SK-N-SH treated with all-trans-retinoic acid at 6 μM for 48 hours (cell line): ENCODE measurements at regions not wholly inside any gene's neighbourhood (a gene's known extent, or its start where the extent isn't known, plus 50 kb on each side); places are given as distances from the start of the nearest gene placed in this dataset.

Experiments
- ATAC-seq: fragments of 200-7000 bp; cut with Tn5 transposase; 3 replicates; pipeline ENCODE4 v1.9.1; 2020; ENCODE audit warnings: mild to moderate bottlenecking, moderate library complexity
- ARNTL ChIP-seq: fragments of 450-650 bp; formaldehyde crosslinking; IDR thresholded peaks from 2 replicates; pipeline ENCODE4 v1.5.0; 2020; ENCODE audit warnings: low read depth, mild to moderate bottlenecking, moderate library complexity, borderline replicate concordance
- CREB5 ChIP-seq: fragments of 250-450 bp; sonication (Bioruptor Pico); IDR thresholded peaks from 2 replicates; pipeline ENCODE4 v1.5.1; 2020; ENCODE audit warnings: low read depth, mild to moderate bottlenecking, moderate library complexity
- CSDC2 ChIP-seq: fragments of 250-450 bp; sonication (Bioruptor Pico); IDR thresholded peaks from 2 replicates; pipeline ENCODE4 v1.5.0; 2020; ENCODE audit warnings: mild to moderate bottlenecking, moderate library complexity
- ESRRG ChIP-seq: fragments of 250-450 bp; sonication (Bioruptor Pico); IDR thresholded peaks from 2 replicates; pipeline ENCODE4 v1.6.1; 2021; ENCODE audit warnings: mild to moderate bottlenecking
- GLIS3 ChIP-seq: fragments of 250-450 bp; sonication (Bioruptor Pico); IDR thresholded peaks from 2 replicates; pipeline ENCODE4 v1.5.0; 2020; ENCODE audit warnings: mild to moderate bottlenecking, moderate library complexity
- ISL1 ChIP-seq: fragments of 250-450 bp; sonication (Bioruptor Pico); IDR thresholded peaks from 2 replicates; pipeline ENCODE4 v2.1.2; 2022; ENCODE audit warnings: mild to moderate bottlenecking, moderate library complexity
- OSR1 ChIP-seq: fragments of 250-450 bp; sonication (Bioruptor Pico); IDR thresholded peaks from 2 replicates; pipeline ENCODE4 v1.8.0; 2022; ENCODE audit warnings: moderate library complexity, mild to moderate bottlenecking, inconsistent platforms
- PATZ1 ChIP-seq: fragments of 250-450 bp; sonication (Bioruptor Pico); IDR thresholded peaks from 2 replicates; pipeline ENCODE4 v1.8.0; 2020; ENCODE audit warnings: mild to moderate bottlenecking, moderate library complexity, borderline replicate concordance
- PPARA ChIP-seq: fragments of 250-450 bp; sonication (Bioruptor Pico); IDR thresholded peaks from 2 replicates; pipeline ENCODE4 v1.5.0; 2020; ENCODE audit warnings: mild to moderate bottlenecking, borderline replicate concordance
- SNAI2 ChIP-seq: fragments of 250-450 bp; sonication (Bioruptor Pico); IDR thresholded peaks from 2 replicates; pipeline ENCODE4 v1.5.0; 2020; ENCODE audit warnings: mild to moderate bottlenecking, moderate library complexity
- TCF4 ChIP-seq: fragments of 250-450 bp; sonication (Bioruptor Pico); IDR thresholded peaks from 2 replicates; pipeline ENCODE4 v1.8.0; 2021; ENCODE audit warnings: mild to moderate bottlenecking, moderate library complexity, borderline replicate concordance
- TOX ChIP-seq: fragments of 250-450 bp; sonication (Bioruptor Pico); IDR thresholded peaks from 2 replicates; pipeline ENCODE4 v1.8.0; 2021; ENCODE audit warnings: mild to moderate bottlenecking, moderate library complexity, borderline replicate concordance
- TSHZ2 ChIP-seq: fragments of 250-450 bp; sonication (Bioruptor Pico); IDR thresholded peaks from 2 replicates; pipeline ENCODE4 v1.5.0; 2020; ENCODE audit warnings: mild to moderate bottlenecking, moderate library complexity
- ZC3H10 ChIP-seq: fragments of 250-450 bp; sonication (Bioruptor Pico); IDR thresholded peaks from 2 replicates; pipeline ENCODE4 v1.5.1; 2021; ENCODE audit warnings: mild to moderate bottlenecking, moderate library complexity
- ZFP3 ChIP-seq: fragments of 250-450 bp; sonication (Bioruptor Pico); IDR thresholded peaks from 2 replicates; pipeline ENCODE4 v1.5.0; 2020; ENCODE audit warnings: mild to moderate bottlenecking, moderate library complexity
- ZFP30 ChIP-seq: fragments of 450-650 bp; formaldehyde crosslinking; IDR thresholded peaks from 2 replicates; pipeline ENCODE4 v1.5.0; 2022; ENCODE audit warnings: mild to moderate bottlenecking, moderate library complexity
- ZNF565 ChIP-seq: fragments of 450-650 bp; formaldehyde crosslinking; conservative IDR thresholded peaks from 2 replicates; pipeline ENCODE4 v1.5.0; 2020; ENCODE audit warnings: low read depth, mild to moderate bottlenecking, moderate library complexity
- ZNF70 ChIP-seq: fragments of 450-650 bp; formaldehyde crosslinking; IDR thresholded peaks from 2 replicates; pipeline ENCODE4 v1.5.0; 2020; ENCODE audit warnings: mild to moderate bottlenecking, moderate library complexity
- ZNF8 ChIP-seq: fragments of 450-650 bp; formaldehyde crosslinking; IDR thresholded peaks from 2 replicates; pipeline ENCODE4 v1.5.0; 2020; ENCODE audit warnings: mild to moderate bottlenecking, moderate library complexity
- TF ChIP-seq, protein P1 (sequence below): fragments of 250-450 bp; sonication (Bioruptor Pico); IDR thresholded peaks from 2 replicates; pipeline ENCODE4 v1.5.1; 2021; ENCODE audit warnings: mild to moderate bottlenecking, moderate library complexity

DNA sequence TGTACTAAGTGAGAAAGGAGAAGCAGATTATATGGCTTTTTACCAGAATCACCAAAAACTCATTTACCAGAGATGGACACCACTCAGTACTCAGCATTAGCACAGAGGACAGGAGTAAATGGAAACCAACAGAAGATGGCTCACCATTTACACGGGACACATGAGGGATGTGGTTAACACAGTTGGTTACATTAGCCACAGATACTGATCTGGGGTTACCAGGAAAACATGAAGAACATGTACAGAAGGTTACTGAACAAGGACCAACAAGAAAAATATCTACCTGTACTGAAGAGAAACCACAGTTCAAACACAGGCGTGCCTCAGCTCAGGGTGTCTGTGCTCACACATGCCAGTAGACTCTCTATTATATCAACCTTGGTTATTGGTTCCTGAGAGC lies 1285.8 kb upstream of the SORCS1 start:
- TF ChIP-seq CSDC2 (CRISPR knock-in tag) (no peak), TCF4 (no peak), TOX (CRISPR knock-in tag) (no peak), PPARA (CRISPR knock-in tag) (no peak), PATZ1 (CRISPR knock-in tag) (no peak), ZFP3 (no peak), ZC3H10 (CRISPR knock-in tag) (no peak), CREB5 (CRISPR knock-in tag) (no peak), ZFP30 (no peak), ZNF8 (CRISPR knock-in tag) (no peak), TSHZ2 (CRISPR knock-in tag) (no peak), GLIS3 (no peak), SNAI2 (no peak), OSR1 (no peak), ARNTL (CRISPR knock-in tag) (no peak), ESRRG (CRISPR knock-in tag) (no peak), ISL1 (no peak), ZNF70 (CRISPR knock-in tag) (no peak)
- TF ChIP-seq, protein P1, sequence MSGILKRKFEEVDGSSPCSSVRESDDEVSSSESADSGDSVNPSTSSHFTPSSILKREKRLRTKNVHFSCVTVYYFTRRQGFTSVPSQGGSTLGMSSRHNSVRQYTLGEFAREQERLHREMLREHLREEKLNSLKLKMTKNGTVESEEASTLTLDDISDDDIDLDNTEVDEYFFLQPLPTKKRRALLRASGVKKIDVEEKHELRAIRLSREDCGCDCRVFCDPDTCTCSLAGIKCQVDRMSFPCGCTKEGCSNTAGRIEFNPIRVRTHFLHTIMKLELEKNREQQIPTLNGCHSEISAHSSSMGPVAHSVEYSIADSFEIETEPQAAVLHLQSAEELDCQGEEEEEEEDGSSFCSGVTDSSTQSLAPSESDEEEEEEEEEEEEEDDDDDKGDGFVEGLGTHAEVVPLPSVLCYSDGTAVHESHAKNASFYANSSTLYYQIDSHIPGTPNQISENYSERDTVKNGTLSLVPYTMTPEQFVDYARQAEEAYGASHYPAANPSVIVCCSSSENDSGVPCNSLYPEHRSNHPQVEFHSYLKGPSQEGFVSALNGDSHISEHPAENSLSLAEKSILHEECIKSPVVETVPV = no peak
- ATAC-seq = no peak

GRCh38 chr10:108445746-108446145 lies 1281.2 kb upstream of the SORCS1 start:
- ATAC-seq = no peak
- no peak for TF ChIP-seq ARNTL (CRISPR knock-in tag)

DNA sequence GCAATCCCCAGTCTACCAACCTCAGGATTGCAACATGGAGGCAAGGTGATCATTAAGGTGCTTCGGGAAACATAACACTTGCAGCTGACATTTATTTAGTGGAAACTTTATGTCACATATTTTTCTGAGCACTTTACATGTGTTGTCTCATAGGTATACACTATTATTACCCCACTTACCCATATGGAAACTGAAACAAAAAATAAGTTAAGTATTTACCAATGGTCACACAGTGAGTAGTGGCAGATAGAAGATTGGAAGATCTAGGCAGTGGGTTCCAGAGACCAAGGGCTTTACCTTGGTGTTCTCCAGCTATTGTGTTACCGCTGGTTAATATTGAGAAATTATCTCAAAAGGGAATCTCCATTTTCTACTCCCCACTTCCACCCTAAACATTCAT lies 1279.1 kb upstream of the SORCS1 start:
- no peak for ATAC-seq

More for the DNA sequence above, 1279.1 kb upstream of the SORCS1 start:
- TF ChIP-seq CREB5 (CRISPR knock-in tag) = no peak
- TF ChIP-seq ZNF565 = no peak
- no peak for TF ChIP-seq ESRRG (CRISPR knock-in tag)
- no peak for TF ChIP-seq ZNF70 (CRISPR knock-in tag)
- no peak for TF ChIP-seq TSHZ2 (CRISPR knock-in tag)
- TF ChIP-seq ZFP3 = no peak
- TF ChIP-seq GLIS3 = no peak
- TF ChIP-seq ISL1 = no peak
- TF ChIP-seq, all 23 proteins: peak for 0
